GM23338 (cell line): ENCODE measurements at regions not wholly inside any gene's neighbourhood (a gene's known extent, or its start where the extent isn't known, plus 50 kb on each side); places are given as distances from the start of the nearest gene placed in this dataset.

Source experiments
- ATAC-seq: fragments of 200-7000 bp; cut with Tn5 transposase; 3 replicates; pipeline ENCODE4 v1.9.1; 2020
- DNase-seq: peaks from one replicate; pipeline ENCODE4 v3.0.0-alpha.2; 2015; ENCODE audit warnings: low spot score
- H2AFZ ChIP-seq: fragments of 200-600 bp; sonication (generic); 2 replicates; pipeline ENCODE4 v1.8.0; 2016; ENCODE audit warnings: antibody characterized with exemption, mild to moderate bottlenecking, moderate library complexity
- H3F3A ChIP-seq: fragments of 200-600 bp; sonication (generic); replicated peaks from 2 replicates; pipeline ENCODE4 v1.8.0; 2017; ENCODE audit warnings: antibody characterized with exemption, mixed run types, low read depth
- H3K27ac ChIP-seq: fragments of 200-600 bp; sonication (generic); 2 replicates; pipeline ENCODE4 v1.6.1; 2016; ENCODE audit warnings: low read depth
- H3K27me3 ChIP-seq: fragments of 200-600 bp; sonication (generic); 2 replicates; pipeline ENCODE4 v1.8.0; 2016; ENCODE audit warnings: mild to moderate bottlenecking, mixed run types, moderate library complexity; ENCODE audit not compliant: insufficient read depth
- H3K36me3 ChIP-seq: fragments of 200-600 bp; sonication (generic); 2 replicates; pipeline ENCODE4 v1.8.0; 2016; ENCODE audit warnings: mild to moderate bottlenecking; ENCODE audit not compliant: insufficient read depth
- H3K4me1 ChIP-seq: fragments of 200-600 bp; sonication (generic); 2 replicates; pipeline ENCODE4 v1.8.0; 2016; ENCODE audit warnings: mild to moderate bottlenecking, moderate library complexity; ENCODE audit not compliant: insufficient read depth
- H3K4me2 ChIP-seq: fragments of 200-600 bp; sonication (generic); 2 replicates; pipeline ENCODE4 v1.7.1; 2017; ENCODE audit warnings: mixed run types
- H3K4me3 ChIP-seq: fragments of 200-600 bp; sonication (generic); 2 replicates; pipeline ENCODE4 v1.6.1; 2016; ENCODE audit warnings: mixed run types
- H3K79me2 ChIP-seq: fragments of 200-600 bp; sonication (generic); replicated peaks from 2 replicates; pipeline ENCODE4 v1.8.0; 2017; ENCODE audit warnings: mild to moderate bottlenecking; ENCODE audit not compliant: insufficient read depth
- H3K9me2 ChIP-seq: fragments of 200-600 bp; sonication (generic); 2 replicates; pipeline ENCODE4 v1.8.0; 2017; ENCODE audit not compliant: insufficient read depth
- H4K20me1 ChIP-seq: fragments of 200-600 bp; sonication (generic); replicated peaks from 2 replicates; pipeline ENCODE4 v1.8.0; 2017; ENCODE audit warnings: mild to moderate bottlenecking; ENCODE audit not compliant: insufficient read depth
- H3K27ac Mint-ChIP-seq: 2 replicates; pipeline ENCODE4 v1.8.0; 2020; ENCODE audit warnings: inconsistent platforms, mild to moderate bottlenecking, moderate library complexity, mixed read lengths
- H3K27me3 Mint-ChIP-seq: 3 replicates; pipeline ENCODE4 v1.8.0; 2022; ENCODE audit warnings: low read depth, mild to moderate bottlenecking, moderate library complexity, mixed read lengths, inconsistent platforms; ENCODE audit not compliant: insufficient read depth, poor library complexity
- H3K36me3 Mint-ChIP-seq: 3 replicates; pipeline ENCODE4 v1.8.0; 2021; ENCODE audit warnings: low read depth, mild to moderate bottlenecking, inconsistent platforms, moderate library complexity, mixed read lengths
- H3K4me1 Mint-ChIP-seq: 3 replicates; pipeline ENCODE4 v1.8.0; 2020; ENCODE audit warnings: mild to moderate bottlenecking, inconsistent platforms, mixed read lengths
- H3K4me3 Mint-ChIP-seq: 3 replicates; pipeline ENCODE4 v1.8.0; 2021; ENCODE audit warnings: moderate library complexity, mild to moderate bottlenecking, inconsistent platforms, mixed read lengths
- H3K9me3 Mint-ChIP-seq: 3 replicates; pipeline ENCODE4 v1.8.0; 2020; ENCODE audit warnings: moderate library complexity, mild to moderate bottlenecking, inconsistent platforms, mixed read lengths
- CREB1 ChIP-seq: fragments of 250-450 bp; sonication (Bioruptor Pico); IDR thresholded peaks from 2 replicates; pipeline ENCODE4 v1.5.0; 2020; ENCODE audit warnings: low read depth, mild to moderate bottlenecking, moderate library complexity
- EZH2 ChIP-seq: fragments of 200-600 bp; sonication (generic); IDR thresholded peaks from one replicate; pipeline ENCODE4 v1.8.0; 2017; ENCODE audit warnings: antibody characterized with exemption, mild to moderate bottlenecking, low read depth; ENCODE audit not compliant: unreplicated experiment
- EZH2phosphoT487 ChIP-seq: fragments of 200-600 bp; sonication (generic); IDR thresholded peaks from one replicate; pipeline ENCODE4 v1.8.1; 2018; ENCODE audit warnings: antibody characterized with exemption; ENCODE audit not compliant: unreplicated experiment
- JUNB ChIP-seq: IDR thresholded peaks from one replicate; pipeline ENCODE4 v1.6.1; 2016; ENCODE audit warnings: antibody characterized with exemption; ENCODE audit not compliant: unreplicated experiment
- NANOG ChIP-seq: IDR thresholded peaks from 2 replicates; pipeline ENCODE4 v1.6.1; 2016; ENCODE audit warnings: antibody characterized with exemption, borderline replicate concordance
- POLR2AphosphoS5 ChIP-seq: IDR thresholded peaks from 2 replicates; pipeline ENCODE4 v1.6.1; 2016; ENCODE audit warnings: antibody characterized with exemption, low read depth
- STAT1 ChIP-seq: IDR thresholded peaks from one replicate; pipeline ENCODE4 v1.6.1; 2016; ENCODE audit warnings: antibody characterized with exemption; ENCODE audit not compliant: unreplicated experiment
- ZNF114 ChIP-seq: fragments of 250-450 bp; sonication (Bioruptor Pico); IDR thresholded peaks from 2 replicates; pipeline ENCODE4 v1.5.0; 2020; ENCODE audit warnings: mild to moderate bottlenecking, moderate library complexity
- ZNF462 ChIP-seq: fragments of 250-450 bp; sonication (Bioruptor Pico); IDR thresholded peaks from 2 replicates; pipeline ENCODE4 v1.5.0; 2020; ENCODE audit warnings: mild to moderate bottlenecking, moderate library complexity
- TF ChIP-seq, protein P1 (sequence below): IDR thresholded peaks from one replicate; pipeline ENCODE4 v1.6.1; 2018; ENCODE audit warnings: antibody characterized with exemption; ENCODE audit not compliant: unreplicated experiment
- TF ChIP-seq, protein P2 (sequence below), 2 experiments: fragments of 200-600 bp in 1 of 2; sonication (generic) in 1 of 2; conservative IDR thresholded peaks; 2 replicates each; pipeline versions ENCODE4 v1.5.1 to v1.6.1; 2016 to 2017; ENCODE audit warnings: antibody characterized with exemption in 2 of 2, low read depth in 2 of 2, mild to moderate bottlenecking in 2 of 2, moderate library complexity in 1 of 2

- no peak for TF ChIP-seq STAT1
- TF ChIP-seq EZH2: no peak
- TF ChIP-seq, protein P1, sequence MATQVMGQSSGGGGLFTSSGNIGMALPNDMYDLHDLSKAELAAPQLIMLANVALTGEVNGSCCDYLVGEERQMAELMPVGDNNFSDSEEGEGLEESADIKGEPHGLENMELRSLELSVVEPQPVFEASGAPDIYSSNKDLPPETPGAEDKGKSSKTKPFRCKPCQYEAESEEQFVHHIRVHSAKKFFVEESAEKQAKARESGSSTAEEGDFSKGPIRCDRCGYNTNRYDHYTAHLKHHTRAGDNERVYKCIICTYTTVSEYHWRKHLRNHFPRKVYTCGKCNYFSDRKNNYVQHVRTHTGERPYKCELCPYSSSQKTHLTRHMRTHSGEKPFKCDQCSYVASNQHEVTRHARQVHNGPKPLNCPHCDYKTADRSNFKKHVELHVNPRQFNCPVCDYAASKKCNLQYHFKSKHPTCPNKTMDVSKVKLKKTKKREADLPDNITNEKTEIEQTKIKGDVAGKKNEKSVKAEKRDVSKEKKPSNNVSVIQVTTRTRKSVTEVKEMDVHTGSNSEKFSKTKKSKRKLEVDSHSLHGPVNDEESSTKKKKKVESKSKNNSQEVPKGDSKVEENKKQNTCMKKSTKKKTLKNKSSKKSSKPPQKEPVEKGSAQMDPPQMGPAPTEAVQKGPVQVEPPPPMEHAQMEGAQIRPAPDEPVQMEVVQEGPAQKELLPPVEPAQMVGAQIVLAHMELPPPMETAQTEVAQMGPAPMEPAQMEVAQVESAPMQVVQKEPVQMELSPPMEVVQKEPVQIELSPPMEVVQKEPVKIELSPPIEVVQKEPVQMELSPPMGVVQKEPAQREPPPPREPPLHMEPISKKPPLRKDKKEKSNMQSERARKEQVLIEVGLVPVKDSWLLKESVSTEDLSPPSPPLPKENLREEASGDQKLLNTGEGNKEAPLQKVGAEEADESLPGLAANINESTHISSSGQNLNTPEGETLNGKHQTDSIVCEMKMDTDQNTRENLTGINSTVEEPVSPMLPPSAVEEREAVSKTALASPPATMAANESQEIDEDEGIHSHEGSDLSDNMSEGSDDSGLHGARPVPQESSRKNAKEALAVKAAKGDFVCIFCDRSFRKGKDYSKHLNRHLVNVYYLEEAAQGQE: no peak
- no peak for TF ChIP-seq POLR2AphosphoS5
- TF ChIP-seq NANOG: no peak
- no peak for TF ChIP-seq JUNB
- TF ChIP-seq ZNF114 (CRISPR knock-in tag): no peak
- TF ChIP-seq EZH2phosphoT487: no peak
- TF ChIP-seq, protein P2, sequence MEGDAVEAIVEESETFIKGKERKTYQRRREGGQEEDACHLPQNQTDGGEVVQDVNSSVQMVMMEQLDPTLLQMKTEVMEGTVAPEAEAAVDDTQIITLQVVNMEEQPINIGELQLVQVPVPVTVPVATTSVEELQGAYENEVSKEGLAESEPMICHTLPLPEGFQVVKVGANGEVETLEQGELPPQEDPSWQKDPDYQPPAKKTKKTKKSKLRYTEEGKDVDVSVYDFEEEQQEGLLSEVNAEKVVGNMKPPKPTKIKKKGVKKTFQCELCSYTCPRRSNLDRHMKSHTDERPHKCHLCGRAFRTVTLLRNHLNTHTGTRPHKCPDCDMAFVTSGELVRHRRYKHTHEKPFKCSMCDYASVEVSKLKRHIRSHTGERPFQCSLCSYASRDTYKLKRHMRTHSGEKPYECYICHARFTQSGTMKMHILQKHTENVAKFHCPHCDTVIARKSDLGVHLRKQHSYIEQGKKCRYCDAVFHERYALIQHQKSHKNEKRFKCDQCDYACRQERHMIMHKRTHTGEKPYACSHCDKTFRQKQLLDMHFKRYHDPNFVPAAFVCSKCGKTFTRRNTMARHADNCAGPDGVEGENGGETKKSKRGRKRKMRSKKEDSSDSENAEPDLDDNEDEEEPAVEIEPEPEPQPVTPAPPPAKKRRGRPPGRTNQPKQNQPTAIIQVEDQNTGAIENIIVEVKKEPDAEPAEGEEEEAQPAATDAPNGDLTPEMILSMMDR (conservative IDR thresholded peaks at IDR 0.05; ENCODE audit: low read depth in 2 of 2): no peak
- TF ChIP-seq CREB1 (CRISPR knock-in tag): no peak
- TF ChIP-seq ZNF462: no peak
- no peak for DNase-seq
- no peak overlapping the region for H3K4me2 ChIP-seq
- no peak overlapping the region for H2AFZ ChIP-seq
- H4K20me1 ChIP-seq: no peaks in the 10 kb centered on the region; the same call in 1 of the 2 replicates
- no peaks in the 10 kb centered on the region for H3K36me3 Mint-ChIP-seq
- no peaks in the 10 kb centered on the region for H3K27me3 Mint-ChIP-seq
- no peak overlapping the region for H3K4me3 Mint-ChIP-seq
- H3K27ac ChIP-seq: no peak overlapping the region
- H3K27me3 ChIP-seq: no peaks in the 10 kb centered on the region
- no peaks in the 10 kb centered on the region for H3F3A ChIP-seq
- no peaks in the 10 kb centered on the region for H3K9me2 ChIP-seq
- H3K9me3 Mint-ChIP-seq: no peaks in the 10 kb centered on the region
- peaks cover 11% of the 10 kb centered on the region for H3K4me1 ChIP-seq
- no peaks in the 10 kb centered on the region for H3K79me2 ChIP-seq
- H3K4me3 ChIP-seq: no peak overlapping the region
- H3K27ac Mint-ChIP-seq: no peak overlapping the region
- peaks cover 20% of the 10 kb centered on the region for H3K4me1 Mint-ChIP-seq
- no peaks in the 10 kb centered on the region for H3K36me3 ChIP-seq
- ATAC-seq: peak; percentile 37; the same call in 1 of the 3 replicates
Measured at GRCh38 chr9:79390781-79391770, 180.7 kb upstream of the TLE4 start.
